GM19372 (cell line): ENCODE measurements at regions not wholly inside any gene's neighbourhood (a gene's known extent, or its start where the extent isn't known, plus 50 kb on each side); places are given as distances from the start of the nearest gene placed in this dataset.

ENCODE experiments used
- ATAC-seq: cut with Tn5 transposase; IDR thresholded peaks from one replicate; pipeline ENCODE4 v1.9.1; 2021; ENCODE audit warnings: mild to moderate bottlenecking, low read depth, moderate library complexity; ENCODE audit not compliant: unreplicated experiment

- no peak for ATAC-seq
Measured at GRCh38 chr16:62545039-62545438, 508.8 kb upstream of the CDH8 start.

GRCh38 chr16:62543516-62543915 is 507.3 kb upstream of the CDH8 start:
- no peak for ATAC-seq

- ATAC-seq = no peak
Measured at GRCh38 chr16:62539657-62540056, 503.4 kb upstream of the CDH8 start.

- ATAC-seq = no peak
Measured at GRCh38 chr16:62530426-62530825, 494.2 kb upstream of the CDH8 start.

- ATAC-seq = no peak
Measured at GRCh38 chr16:62516001-62516400, 479.8 kb upstream of the CDH8 start.

- ATAC-seq = no peak
Measured at GRCh38 chr16:62503073-62503472, 466.8 kb upstream of the CDH8 start.

GRCh38 chr16:62478903-62479458 is 442.7 kb upstream of the CDH8 start:
- ATAC-seq = no peak

- no peak for ATAC-seq
Measured at GRCh38 chr16:62477796-62478195, 441.6 kb upstream of the CDH8 start.

GRCh38 chr16:62475573-62475972 is 439.3 kb upstream of the CDH8 start:
- no peak for ATAC-seq

- no peak for ATAC-seq
Measured at GRCh38 chr16:62462971-62463370, 426.7 kb upstream of the CDH8 start.

- ATAC-seq = no peak
Measured at GRCh38 chr16:62450291-62450690, 414.1 kb upstream of the CDH8 start.

- ATAC-seq = no peak
Measured at GRCh38 chr16:62445909-62446308, 409.7 kb upstream of the CDH8 start.

GRCh38 chr16:62424206-62424605 is 388.0 kb upstream of the CDH8 start:
- ATAC-seq = no peak

GRCh38 chr16:62408760-62409159 is 372.5 kb upstream of the CDH8 start:
- no peak for ATAC-seq

GRCh38 chr16:62406387-62406786 is 370.1 kb upstream of the CDH8 start:
- no peak for ATAC-seq

GRCh38 chr16:62404842-62405611 is 368.8 kb upstream of the CDH8 start:
- no peak for ATAC-seq

- no peak for ATAC-seq
Measured at GRCh38 chr16:62392698-62393097, 356.5 kb upstream of the CDH8 start.

- no peak for ATAC-seq
Measured at GRCh38 chr16:62391940-62392339, 355.7 kb upstream of the CDH8 start.

- ATAC-seq = no peak
Measured at GRCh38 chr16:62391134-62391533, 354.9 kb upstream of the CDH8 start.

- ATAC-seq = no peak
Measured at GRCh38 chr16:62390214-62390613, 354.0 kb upstream of the CDH8 start.

- ATAC-seq = no peak
Measured at GRCh38 chr16:62386411-62386810, 350.2 kb upstream of the CDH8 start.

- ATAC-seq = no peak
Measured at GRCh38 chr16:62383941-62384340, 347.7 kb upstream of the CDH8 start.
